ENCODE measurements at regions not wholly inside any gene's neighbourhood (a gene's known extent, or its start where the extent isn't known, plus 50 kb on each side); places are given as distances from the start of the nearest gene placed in this dataset.

DNA sequence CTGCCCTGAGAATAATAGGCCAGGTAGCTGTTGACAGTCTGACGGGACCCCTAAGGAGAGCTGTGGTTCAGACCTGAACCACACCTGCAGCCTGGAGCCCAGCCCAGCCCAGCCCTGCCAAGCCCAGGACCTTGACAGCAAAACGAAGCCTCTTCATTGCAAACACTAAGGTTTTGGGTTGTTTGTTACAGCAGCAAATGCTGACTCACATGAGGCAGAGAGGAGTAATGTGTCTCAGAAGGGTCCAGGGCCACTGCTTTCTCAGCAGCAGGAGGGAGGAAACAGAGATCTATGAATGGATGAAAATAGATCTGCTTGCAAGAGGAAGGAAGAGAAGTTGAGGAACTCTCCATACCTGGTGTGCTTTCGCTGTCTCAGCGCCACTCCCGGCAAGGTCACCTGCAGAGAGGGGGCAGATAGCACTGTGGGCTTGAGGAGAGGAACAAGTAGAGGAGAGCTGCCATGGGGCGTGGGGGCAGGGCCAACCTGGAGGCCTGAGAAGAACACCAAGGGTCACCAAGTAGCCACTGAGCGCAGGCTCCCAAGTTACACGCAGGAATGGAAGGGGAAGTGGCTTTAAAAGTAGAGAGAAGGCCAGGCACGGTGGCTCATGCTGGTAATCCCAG, 127.2 kb downstream of the ZNF281 start:
- H3K4me3 ChIP-seq (replicated peaks; ENCODE audit: insufficient read depth, low read length): no peak overlapping the region
- no peak for DNase-seq (ENCODE audit: low read depth in 1 of 2, low spot score in 1 of 2)

DNA sequence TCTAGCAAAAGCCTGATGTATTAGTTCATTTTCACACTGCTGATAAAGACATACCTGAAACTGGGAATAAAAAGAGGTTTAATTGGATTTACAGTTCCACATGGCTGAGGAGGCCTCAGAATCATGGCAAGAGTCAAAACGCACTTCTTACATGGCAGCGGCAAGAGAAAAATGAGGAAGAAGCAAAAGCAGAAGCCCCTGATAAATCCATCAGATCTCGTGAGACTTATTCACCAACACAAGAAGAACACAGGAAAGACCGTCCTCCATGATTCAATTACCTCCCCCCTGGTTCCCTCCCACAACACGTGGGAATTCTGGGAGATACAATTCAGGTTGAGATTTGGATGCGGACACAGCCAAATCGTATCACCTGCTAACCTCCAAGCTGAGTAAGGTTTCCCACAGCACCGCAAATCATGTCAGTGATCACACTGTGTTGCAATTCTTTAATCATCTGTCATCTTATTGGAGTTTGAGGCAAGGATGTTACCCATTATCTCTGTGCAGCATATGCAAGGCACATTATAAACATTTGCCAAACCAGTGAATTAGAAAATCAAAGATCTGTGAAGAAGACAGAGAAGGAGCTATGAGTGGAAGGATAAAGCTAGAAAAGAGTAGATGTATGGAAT, 128.5 kb downstream of the ZNF281 start:
- Histone ChIP-seq H3K4me3 (replicated peaks; ENCODE audit: insufficient read depth, low read length) (no peak overlapping the region), H3K27me3 (ENCODE audit: insufficient read depth, poor library complexity, severe bottlenecking) (no peaks in the 10 kb centered on the region), H3K27ac (replicated peaks) (no peak overlapping the region)
- peak; percentile 41; the same call in 1 of the 2 replicates for TF ChIP-seq SPI1 (IDR thresholded peaks at IDR 0.05; ENCODE audit: borderline replicate concordance, low read depth)
- TF ChIP-seq, protein P1, sequence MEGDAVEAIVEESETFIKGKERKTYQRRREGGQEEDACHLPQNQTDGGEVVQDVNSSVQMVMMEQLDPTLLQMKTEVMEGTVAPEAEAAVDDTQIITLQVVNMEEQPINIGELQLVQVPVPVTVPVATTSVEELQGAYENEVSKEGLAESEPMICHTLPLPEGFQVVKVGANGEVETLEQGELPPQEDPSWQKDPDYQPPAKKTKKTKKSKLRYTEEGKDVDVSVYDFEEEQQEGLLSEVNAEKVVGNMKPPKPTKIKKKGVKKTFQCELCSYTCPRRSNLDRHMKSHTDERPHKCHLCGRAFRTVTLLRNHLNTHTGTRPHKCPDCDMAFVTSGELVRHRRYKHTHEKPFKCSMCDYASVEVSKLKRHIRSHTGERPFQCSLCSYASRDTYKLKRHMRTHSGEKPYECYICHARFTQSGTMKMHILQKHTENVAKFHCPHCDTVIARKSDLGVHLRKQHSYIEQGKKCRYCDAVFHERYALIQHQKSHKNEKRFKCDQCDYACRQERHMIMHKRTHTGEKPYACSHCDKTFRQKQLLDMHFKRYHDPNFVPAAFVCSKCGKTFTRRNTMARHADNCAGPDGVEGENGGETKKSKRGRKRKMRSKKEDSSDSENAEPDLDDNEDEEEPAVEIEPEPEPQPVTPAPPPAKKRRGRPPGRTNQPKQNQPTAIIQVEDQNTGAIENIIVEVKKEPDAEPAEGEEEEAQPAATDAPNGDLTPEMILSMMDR (IDR thresholded peaks at IDR 0.05; ENCODE audit: insufficient read depth, low read length): no peak
- no peak for DNase-seq (ENCODE audit: low read depth in 1 of 2, low spot score in 1 of 2)

More for the DNA sequence above, 127.2 kb downstream of the ZNF281 start:
- Histone ChIP-seq H3K27ac (replicated peaks) (no peak overlapping the region), H3K27me3 (ENCODE audit: insufficient read depth, poor library complexity, severe bottlenecking) (no peaks in the 10 kb centered on the region)
- TF ChIP-seq POLR2AphosphoS5 (IDR thresholded peaks at IDR 0.05; ENCODE audit: low read depth) (no peak), GABPA (IDR thresholded peaks at IDR 0.05; ENCODE audit: low read depth) (no peak), SPI1 (IDR thresholded peaks at IDR 0.05; ENCODE audit: borderline replicate concordance, low read depth) (peak; percentile 48; the same call in 1 of the 2 replicates)
- TF ChIP-seq, protein P1 (IDR thresholded peaks at IDR 0.05; ENCODE audit: insufficient read depth, low read length): no peak
- TF ChIP-seq, protein P2, sequence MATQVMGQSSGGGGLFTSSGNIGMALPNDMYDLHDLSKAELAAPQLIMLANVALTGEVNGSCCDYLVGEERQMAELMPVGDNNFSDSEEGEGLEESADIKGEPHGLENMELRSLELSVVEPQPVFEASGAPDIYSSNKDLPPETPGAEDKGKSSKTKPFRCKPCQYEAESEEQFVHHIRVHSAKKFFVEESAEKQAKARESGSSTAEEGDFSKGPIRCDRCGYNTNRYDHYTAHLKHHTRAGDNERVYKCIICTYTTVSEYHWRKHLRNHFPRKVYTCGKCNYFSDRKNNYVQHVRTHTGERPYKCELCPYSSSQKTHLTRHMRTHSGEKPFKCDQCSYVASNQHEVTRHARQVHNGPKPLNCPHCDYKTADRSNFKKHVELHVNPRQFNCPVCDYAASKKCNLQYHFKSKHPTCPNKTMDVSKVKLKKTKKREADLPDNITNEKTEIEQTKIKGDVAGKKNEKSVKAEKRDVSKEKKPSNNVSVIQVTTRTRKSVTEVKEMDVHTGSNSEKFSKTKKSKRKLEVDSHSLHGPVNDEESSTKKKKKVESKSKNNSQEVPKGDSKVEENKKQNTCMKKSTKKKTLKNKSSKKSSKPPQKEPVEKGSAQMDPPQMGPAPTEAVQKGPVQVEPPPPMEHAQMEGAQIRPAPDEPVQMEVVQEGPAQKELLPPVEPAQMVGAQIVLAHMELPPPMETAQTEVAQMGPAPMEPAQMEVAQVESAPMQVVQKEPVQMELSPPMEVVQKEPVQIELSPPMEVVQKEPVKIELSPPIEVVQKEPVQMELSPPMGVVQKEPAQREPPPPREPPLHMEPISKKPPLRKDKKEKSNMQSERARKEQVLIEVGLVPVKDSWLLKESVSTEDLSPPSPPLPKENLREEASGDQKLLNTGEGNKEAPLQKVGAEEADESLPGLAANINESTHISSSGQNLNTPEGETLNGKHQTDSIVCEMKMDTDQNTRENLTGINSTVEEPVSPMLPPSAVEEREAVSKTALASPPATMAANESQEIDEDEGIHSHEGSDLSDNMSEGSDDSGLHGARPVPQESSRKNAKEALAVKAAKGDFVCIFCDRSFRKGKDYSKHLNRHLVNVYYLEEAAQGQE (IDR thresholded peaks at IDR 0.05; ENCODE audit: insufficient replicate concordance, low read depth): no peak

DNA sequence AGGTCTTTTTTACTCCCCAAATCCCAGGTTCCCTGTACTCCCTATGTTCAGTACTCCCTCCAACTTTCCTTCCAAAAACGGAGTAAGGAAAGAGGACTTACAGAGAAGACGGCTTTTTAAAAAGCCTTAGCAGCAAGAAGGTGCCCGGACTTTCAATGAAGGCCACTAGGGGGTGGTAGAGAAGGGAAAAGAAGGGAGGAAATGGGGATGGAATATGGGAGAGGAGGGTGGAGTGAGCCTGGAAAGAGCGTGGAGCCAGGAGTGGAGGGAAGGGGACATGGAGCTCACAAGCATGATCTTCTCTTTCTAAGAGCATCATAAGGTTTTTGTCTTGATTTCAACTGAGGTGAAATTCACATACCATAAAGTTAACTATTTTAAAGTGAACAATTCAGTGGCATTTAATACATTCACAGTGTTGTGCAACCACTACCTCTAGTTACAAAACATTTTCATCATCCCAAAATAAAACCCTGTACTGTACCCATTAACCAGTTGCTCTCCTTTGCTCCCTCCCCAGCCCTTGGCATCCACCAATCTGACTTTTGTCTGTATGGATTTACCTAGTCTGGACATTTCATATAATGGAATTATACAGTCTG, 129.9 kb downstream of the ZNF281 start:
- H3K27ac ChIP-seq (replicated peaks): no peak overlapping the region
- no peaks in the 10 kb centered on the region for H3K27me3 ChIP-seq (ENCODE audit: insufficient read depth, poor library complexity, severe bottlenecking)
- H3K4me3 ChIP-seq (replicated peaks; ENCODE audit: insufficient read depth, low read length): no peak overlapping the region
- TF ChIP-seq, protein P1 (IDR thresholded peaks at IDR 0.05; ENCODE audit: insufficient read depth, low read length): peak; percentile 14
- no peak for TF ChIP-seq SPI1 (IDR thresholded peaks at IDR 0.05; ENCODE audit: borderline replicate concordance, low read depth)
- TF ChIP-seq, protein P2 (IDR thresholded peaks at IDR 0.05; ENCODE audit: insufficient replicate concordance, low read depth): no peak
- peak in 1 of 2 experiments; percentile 40 for DNase-seq (ENCODE audit: low read depth in 1 of 2, low spot score in 1 of 2)
